RWPE1 (cell line): ENCODE measurements at regions not wholly inside any gene's neighbourhood (a gene's known extent, or its start where the extent isn't known, plus 50 kb on each side); places are given as distances from the start of the nearest gene placed in this dataset.

ENCODE experiments used
- CTCF ChIA-PET: fragments of 350-600 bp; sonication (Branson Sonifier 250); formaldehyde crosslinking; extraction: SDS; loops from one replicate; lab custom pipeline; 2021; lab: Yijun Ruan, JAX
- POLR2A ChIA-PET: fragments of 400-600 bp; formaldehyde crosslinking; extraction: SDS; loops from one replicate; lab custom pipeline; 2020; ENCODE audit warnings: antibody characterized with exemption; ENCODE audit not compliant: low non-redundant PET; lab: Yijun Ruan, JAX
- DNase-seq: peaks from one replicate; pipeline ENCODE4 v3.0.0; 2012; ENCODE audit warnings: low spot score
- H3K27ac ChIP-seq: fragments of 450-650 bp; 2 replicates; pipeline ENCODE4 v1.5.1; 2017
- CTCF ChIP-seq: fragments of 450-650 bp; conservative IDR thresholded peaks from 2 replicates; pipeline ENCODE4 v1.5.1; 2017; ENCODE audit warnings: low read depth, mild to moderate bottlenecking

- ChIA-PET POLR2A (no interaction called here), CTCF (no interaction called here)
- no peak for TF ChIP-seq CTCF
- H3K27ac ChIP-seq = no peak overlapping the region
- no peak for DNase-seq
These were observed 53.3 kb upstream of the NCOA3 start for GRCh38 chr20:47448429-47448828.

GRCh38 chr20:47451602-47451904 is 50.1 kb upstream of the NCOA3 start:
- ChIA-PET CTCF (no interaction called here), POLR2A (interaction anchor here (0.5 kb wide), 1 partner anchor 181 kb away, joined by 5 read pairs; no protein-coding TSS in a partner anchor)
- TF ChIP-seq CTCF = no peak
- H3K27ac ChIP-seq = no peak overlapping the region
- DNase-seq = no peak
